ENCODE measurements at regions not wholly inside any gene's neighbourhood (a gene's known extent, or its start where the extent isn't known, plus 50 kb on each side); places are given as distances from the start of the nearest gene placed in this dataset.
"Not testable (repeated sequence)": the region's sequence is repeated elsewhere in the genome, so short reads cannot be mapped to it uniquely, and the experiment has no call there.

- TF ChIP-seq CTCF (IDR thresholded peaks at IDR 0.05), result no peak
- Histone ChIP-seq H3K36me3 (ENCODE audit: low read depth) (no peaks in the 10 kb centered on the region), H3K9me3 (no peaks in the 10 kb centered on the region), H3K4me3 (no peak overlapping the region), H3K4me1 (ENCODE audit: low read depth) (peaks cover 3% of the 10 kb centered on the region)
- DNase-seq, result no peak
- no peak for ATAC-seq
- intact Hi-C loops (cut with DNase I, micrococcal nuclease), result no loop called here
Measured at GRCh38 chr2:63701406-63701805, 112.6 kb downstream of the MDH1 start.

- ATAC-seq; DNase-seq; H3K9me3 ChIP-seq; H3K4me1 ChIP-seq (ENCODE audit: low read depth); intact Hi-C loops (cut with DNase I, micrococcal nuclease); H3K36me3 ChIP-seq (ENCODE audit: low read depth); H3K4me3 ChIP-seq: not testable (repeated sequence)
Measured at GRCh38 chr2:63706084-63706483, 117.3 kb downstream of the MDH1 start.

GRCh38 chr2:63710732-63711131 lies 122.0 kb downstream of the MDH1 start:
- no peaks in the 10 kb centered on the region for H3K36me3 ChIP-seq (ENCODE audit: low read depth)
- intact Hi-C loops (cut with DNase I, micrococcal nuclease), result no loop called here
- H3K4me3 ChIP-seq, result no peak overlapping the region
- DNase-seq (no peak), ATAC-seq (no peak)
- H3K9me3 ChIP-seq, result no peaks in the 10 kb centered on the region
- H3K4me1 ChIP-seq (ENCODE audit: low read depth), result no peaks in the 10 kb centered on the region
- no peak for TF ChIP-seq CTCF (IDR thresholded peaks at IDR 0.05)

- Histone ChIP-seq H3K36me3 (ENCODE audit: low read depth) (no peaks in the 10 kb centered on the region), H3K9me3 (no peaks in the 10 kb centered on the region), H3K4me3 (no peak overlapping the region), H3K4me1 (ENCODE audit: low read depth) (no peaks in the 10 kb centered on the region)
- intact Hi-C loops (cut with DNase I, micrococcal nuclease), result no loop called here
- ATAC-seq (peak; percentile 74), DNase-seq (no peak)
- TF ChIP-seq CTCF (IDR thresholded peaks at IDR 0.05), result no peak
Measured at GRCh38 chr2:63712748-63713147, 124.0 kb downstream of the MDH1 start.

- intact Hi-C loops (cut with DNase I, micrococcal nuclease), result no loop called here
- no peaks in the 10 kb centered on the region for H3K36me3 ChIP-seq (ENCODE audit: low read depth)
- ATAC-seq, result no peak
- H3K9me3 ChIP-seq, result no peaks in the 10 kb centered on the region
- DNase-seq, result no peak
- TF ChIP-seq CTCF (IDR thresholded peaks at IDR 0.05), result no peak
- H3K4me3 ChIP-seq, result no peak overlapping the region
- no peaks in the 10 kb centered on the region for H3K4me1 ChIP-seq (ENCODE audit: low read depth)
Measured at GRCh38 chr2:63716146-63716545, 125.5 kb upstream of the UGP2 start.

GRCh38 chr2:63719052-63719451 lies 122.6 kb upstream of the UGP2 start:
- no peak for ATAC-seq

More at GRCh38 chr2:63719052-63719451, 122.6 kb upstream of the UGP2 start:
- intact Hi-C loops (cut with DNase I, micrococcal nuclease), result no loop called here
- TF ChIP-seq CTCF (IDR thresholded peaks at IDR 0.05), result no peak
- no peaks in the 10 kb centered on the region for H3K36me3 ChIP-seq (ENCODE audit: low read depth)
- no peak for DNase-seq
- H3K4me1 ChIP-seq (ENCODE audit: low read depth), result no peaks in the 10 kb centered on the region
- no peaks in the 10 kb centered on the region for H3K9me3 ChIP-seq
- no peak overlapping the region for H3K4me3 ChIP-seq
